AG04450 (cell line): ENCODE measurements at regions not wholly inside any gene's neighbourhood (a gene's known extent, or its start where the extent isn't known, plus 50 kb on each side); places are given as distances from the start of the nearest gene placed in this dataset.
"Not testable (repeated sequence)": the region's sequence is repeated elsewhere in the genome, so short reads cannot be mapped to it uniquely, and the experiment has no call there.

Source experiments
- CTCF ChIA-PET: fragments of 300-600, 350-600 bp; formaldehyde crosslinking; extraction: SDS; loops from one replicate; lab custom pipeline; 2022; ENCODE audit warnings: antibody characterized with exemption, inconsistent platforms; lab: Charles Lee
- POLR2A ChIA-PET: fragments of 350-600 bp; formaldehyde crosslinking; extraction: SDS; loops from one replicate; lab custom pipeline; 2021; ENCODE audit warnings: antibody characterized with exemption, inconsistent platforms; lab: Yijun Ruan, JAX
- DNase-seq: peaks from one replicate; pipeline ENCODE4 v3.0.0-alpha.2; 2011; ENCODE audit warnings: low read depth, low spot score
- H3K27ac ChIP-seq: one replicate; pipeline ENCODE4 v1.5.1; 2012; ENCODE audit warnings: low read depth, low read length, control low read depth
- H3K27me3 ChIP-seq: one replicate; pipeline ENCODE4 v1.6.0; 2012; ENCODE audit warnings: low read length; ENCODE audit not compliant: control insufficient read depth, insufficient read depth
- H3K4me3 ChIP-seq: 2 replicates; pipeline ENCODE4 v1.5.1; 2011; ENCODE audit warnings: mild to moderate bottlenecking, low read depth, low read length, control low read depth
- H3K9me3 ChIP-seq: 2 replicates; pipeline ENCODE4 v1.5.1; 2012; ENCODE audit warnings: low read length; ENCODE audit not compliant: control insufficient read depth, insufficient read depth
- CTCF ChIP-seq: IDR thresholded peaks from 2 replicates; pipeline ENCODE4 v1.5.1; 2011; ENCODE audit warnings: low read depth, low read length, control low read depth, inconsistent platforms

- CTCF ChIA-PET: no interaction called here
- H3K27ac ChIP-seq: no peak overlapping the region
- POLR2A ChIA-PET: no interaction called here
- no peaks in the 10 kb centered on the region for H3K27me3 ChIP-seq
- DNase-seq: no peak
- TF ChIP-seq CTCF: no peak
- H3K4me3 ChIP-seq: no peak overlapping the region
- H3K9me3 ChIP-seq: no peaks in the 10 kb centered on the region
Measured at GRCh38 chr4:28278676-28279075, 1418.0 kb downstream of the STIM2 start.

DNA sequence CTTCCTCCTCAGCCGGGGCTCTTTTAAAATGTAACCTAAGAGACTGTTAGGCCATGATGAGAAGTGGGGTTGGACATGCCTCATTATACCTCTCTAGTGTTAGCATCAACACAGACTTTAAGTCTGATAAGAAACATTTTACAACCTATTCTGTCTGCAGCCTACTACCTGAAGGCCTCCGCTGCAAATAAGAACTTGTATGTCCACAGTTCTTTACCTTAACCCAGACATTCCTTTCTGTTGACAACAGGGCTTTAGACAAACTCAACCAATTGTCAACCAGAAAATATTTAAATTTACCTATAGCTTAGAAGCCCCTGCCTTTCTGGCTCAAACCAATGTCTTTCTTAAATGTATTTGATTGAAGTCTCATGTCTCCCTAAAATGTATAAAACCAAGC is 1418.6 kb downstream of the STIM2 start:
- Histone ChIP-seq H3K27me3 (no peaks in the 10 kb centered on the region), H3K9me3 (no peaks in the 10 kb centered on the region), H3K27ac (no peak overlapping the region), H3K4me3 (no peak overlapping the region)
- no peak for TF ChIP-seq CTCF
- ChIA-PET POLR2A (no interaction called here), CTCF (no interaction called here)
- DNase-seq: no peak

DNA sequence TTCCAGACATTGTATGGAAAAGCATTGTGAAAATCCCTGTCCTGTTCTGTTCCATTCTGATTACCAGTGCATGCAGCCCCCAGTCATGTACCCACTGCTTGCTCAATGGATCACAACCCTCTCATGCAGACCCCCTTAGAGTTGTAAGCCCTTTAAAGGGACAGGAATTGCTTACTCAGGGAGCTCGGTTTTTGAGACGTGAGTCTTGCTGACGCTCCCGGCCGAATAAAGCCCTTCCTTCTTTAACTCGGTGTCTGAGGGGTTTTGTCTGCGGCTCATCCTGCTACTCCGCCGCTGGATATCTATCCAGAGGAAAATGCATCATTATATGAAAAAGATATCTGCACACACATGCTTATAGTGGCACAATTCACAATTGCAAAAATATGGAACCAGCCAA is 1425.6 kb downstream of the STIM2 start:
- H3K4me3 ChIP-seq, H3K27me3 ChIP-seq, H3K9me3 ChIP-seq, CTCF ChIA-PET, H3K27ac ChIP-seq, DNase-seq, POLR2A ChIA-PET: not testable (repeated sequence)

GRCh38 chr4:28287831-28288233 is 1427.2 kb downstream of the STIM2 start:
- ChIA-PET CTCF (no interaction called here), POLR2A (no interaction called here)
- Histone ChIP-seq H3K9me3 (no peaks in the 10 kb centered on the region), H3K27ac (no peak overlapping the region), H3K4me3 (no peak overlapping the region), H3K27me3 (no peaks in the 10 kb centered on the region)
- peak; percentile 90 for DNase-seq
- TF ChIP-seq CTCF: no peak

- POLR2A ChIA-PET: no interaction called here
- Histone ChIP-seq H3K27ac (no peak overlapping the region), H3K9me3 (no peaks in the 10 kb centered on the region), H3K27me3 (no peaks in the 10 kb centered on the region), H3K4me3 (no peak overlapping the region)
- DNase-seq: no peak
- no peak for TF ChIP-seq CTCF
- CTCF ChIA-PET: no interaction called here
Measured at GRCh38 chr4:28296239-28296638, 1435.6 kb downstream of the STIM2 start.

- H3K27ac ChIP-seq: no peak overlapping the region
Measured at GRCh38 chr4:28310926-28311325, 1450.3 kb downstream of the STIM2 start.

GRCh38 chr4:28312497-28312896 is 1451.9 kb downstream of the STIM2 start:
- CTCF ChIA-PET, DNase-seq, POLR2A ChIA-PET, H3K27me3 ChIP-seq, H3K9me3 ChIP-seq, H3K4me3 ChIP-seq, H3K27ac ChIP-seq: not testable (repeated sequence)

More at GRCh38 chr4:28310926-28311325, 1450.3 kb downstream of the STIM2 start:
- H3K9me3 ChIP-seq: no peaks in the 10 kb centered on the region
- TF ChIP-seq CTCF: no peak
- no peaks in the 10 kb centered on the region for H3K27me3 ChIP-seq
- CTCF ChIA-PET: no interaction called here
- DNase-seq: no peak
- POLR2A ChIA-PET: no interaction called here
- H3K4me3 ChIP-seq: no peak overlapping the region
